ENCODE measurements at regions not wholly inside any gene's neighbourhood (a gene's known extent, or its start where the extent isn't known, plus 50 kb on each side); places are given as distances from the start of the nearest gene placed in this dataset.

GRCh38 chr1:70659891-70660290 is 248.8 kb downstream of the CTH start:
- H3K27ac ChIP-seq (ENCODE audit: low read length): no peak overlapping the region
- H3K79me2 ChIP-seq (ENCODE audit: low read length): no peaks in the 10 kb centered on the region
- TF ChIP-seq CTCF (IDR thresholded peaks at IDR 0.05; ENCODE audit: low read depth, low read length) (no peak), EZH2phosphoT487 (IDR thresholded peaks at IDR 0.05; ENCODE audit: low read depth) (no peak)

GRCh38 chr1:70666381-70667140 is 255.5 kb downstream of the CTH start:
- Histone ChIP-seq H3K4me2 (ENCODE audit: low read length) (no peak overlapping the region), H3K79me2 (ENCODE audit: low read length) (no peaks in the 10 kb centered on the region), H4K20me1 (ENCODE audit: insufficient read depth, low read length) (no peaks in the 10 kb centered on the region), H3K36me3 (replicated peaks; ENCODE audit: low read depth, low read length) (no peaks in the 10 kb centered on the region), H3K9ac (ENCODE audit: low read length) (no peak overlapping the region), H3K9me3 (ENCODE audit: insufficient read depth, low read length) (no peaks in the 10 kb centered on the region), H3K27me3 (ENCODE audit: low read depth, low read length) (no peaks in the 10 kb centered on the region), H2AFZ (ENCODE audit: low read depth, low read length) (no peak overlapping the region), H3K4me1 (ENCODE audit: low read length) (no peaks in the 10 kb centered on the region), H3K4me3 (ENCODE audit: low read length) (no peak overlapping the region), H3K27ac (ENCODE audit: low read length) (no peak overlapping the region)
- TF ChIP-seq CTCF (IDR thresholded peaks at IDR 0.05; ENCODE audit: low read depth, low read length) (no peak), EZH2phosphoT487 (IDR thresholded peaks at IDR 0.05; ENCODE audit: low read depth) (no peak)

More at GRCh38 chr1:70659891-70660290, 248.8 kb downstream of the CTH start:
- H3K4me2 ChIP-seq (ENCODE audit: low read length): no peak overlapping the region
- H3K9me3 ChIP-seq (ENCODE audit: insufficient read depth, low read length): no peaks in the 10 kb centered on the region
- no peaks in the 10 kb centered on the region for H4K20me1 ChIP-seq (ENCODE audit: insufficient read depth, low read length)
- H3K4me3 ChIP-seq (ENCODE audit: low read length): no peak overlapping the region
- H3K9ac ChIP-seq (ENCODE audit: low read length): no peak overlapping the region
- H3K36me3 ChIP-seq (replicated peaks; ENCODE audit: low read depth, low read length): no peaks in the 10 kb centered on the region
- H2AFZ ChIP-seq (ENCODE audit: low read depth, low read length): no peak overlapping the region
- no peaks in the 10 kb centered on the region for H3K4me1 ChIP-seq (ENCODE audit: low read length)
- H3K27me3 ChIP-seq (ENCODE audit: low read depth, low read length): no peaks in the 10 kb centered on the region

GRCh38 chr1:70667494-70668170 is 256.6 kb downstream of the CTH start:
- no peak overlapping the region for H3K4me2 ChIP-seq (ENCODE audit: low read length)
- H3K79me2 ChIP-seq (ENCODE audit: low read length): no peaks in the 10 kb centered on the region
- H3K9me3 ChIP-seq (ENCODE audit: insufficient read depth, low read length): no peaks in the 10 kb centered on the region
- H3K4me1 ChIP-seq (ENCODE audit: low read length): no peaks in the 10 kb centered on the region
- TF ChIP-seq CTCF (IDR thresholded peaks at IDR 0.05; ENCODE audit: low read depth, low read length) (no peak), EZH2phosphoT487 (IDR thresholded peaks at IDR 0.05; ENCODE audit: low read depth) (no peak)
- no peaks in the 10 kb centered on the region for H3K27me3 ChIP-seq (ENCODE audit: low read depth, low read length)
- no peak overlapping the region for H2AFZ ChIP-seq (ENCODE audit: low read depth, low read length)
- no peak overlapping the region for H3K4me3 ChIP-seq (ENCODE audit: low read length)
- H3K36me3 ChIP-seq (replicated peaks; ENCODE audit: low read depth, low read length): no peaks in the 10 kb centered on the region
- H3K9ac ChIP-seq (ENCODE audit: low read length): no peak overlapping the region
- no peak overlapping the region for H3K27ac ChIP-seq (ENCODE audit: low read length)
- no peaks in the 10 kb centered on the region for H4K20me1 ChIP-seq (ENCODE audit: insufficient read depth, low read length)

- H3K9ac ChIP-seq (ENCODE audit: low read length): no peak overlapping the region
- no peaks in the 10 kb centered on the region for H3K36me3 ChIP-seq (replicated peaks; ENCODE audit: low read depth, low read length)
- H3K9me3 ChIP-seq (ENCODE audit: insufficient read depth, low read length): no peaks in the 10 kb centered on the region
- peaks cover 18% of the 10 kb centered on the region for H3K4me1 ChIP-seq (ENCODE audit: low read length)
- no peak overlapping the region for H2AFZ ChIP-seq (ENCODE audit: low read depth, low read length)
- no peaks in the 10 kb centered on the region for H3K79me2 ChIP-seq (ENCODE audit: low read length)
- H3K4me2 ChIP-seq (ENCODE audit: low read length): no peak overlapping the region
- H4K20me1 ChIP-seq (ENCODE audit: insufficient read depth, low read length): no peaks in the 10 kb centered on the region
- no peaks in the 10 kb centered on the region for H3K27me3 ChIP-seq (ENCODE audit: low read depth, low read length)
- TF ChIP-seq CTCF (IDR thresholded peaks at IDR 0.05; ENCODE audit: low read depth, low read length) (no peak), EZH2phosphoT487 (IDR thresholded peaks at IDR 0.05; ENCODE audit: low read depth) (no peak)
- H3K27ac ChIP-seq (ENCODE audit: low read length): no peak overlapping the region
- H3K4me3 ChIP-seq (ENCODE audit: low read length): no peak overlapping the region
Observed at GRCh38 chr1:70671006-70671405, 259.9 kb downstream of the CTH start.
